ENCODE measurements at regions not wholly inside any gene's neighbourhood (a gene's known extent, or its start where the extent isn't known, plus 50 kb on each side); places are given as distances from the start of the nearest gene placed in this dataset.

DNA sequence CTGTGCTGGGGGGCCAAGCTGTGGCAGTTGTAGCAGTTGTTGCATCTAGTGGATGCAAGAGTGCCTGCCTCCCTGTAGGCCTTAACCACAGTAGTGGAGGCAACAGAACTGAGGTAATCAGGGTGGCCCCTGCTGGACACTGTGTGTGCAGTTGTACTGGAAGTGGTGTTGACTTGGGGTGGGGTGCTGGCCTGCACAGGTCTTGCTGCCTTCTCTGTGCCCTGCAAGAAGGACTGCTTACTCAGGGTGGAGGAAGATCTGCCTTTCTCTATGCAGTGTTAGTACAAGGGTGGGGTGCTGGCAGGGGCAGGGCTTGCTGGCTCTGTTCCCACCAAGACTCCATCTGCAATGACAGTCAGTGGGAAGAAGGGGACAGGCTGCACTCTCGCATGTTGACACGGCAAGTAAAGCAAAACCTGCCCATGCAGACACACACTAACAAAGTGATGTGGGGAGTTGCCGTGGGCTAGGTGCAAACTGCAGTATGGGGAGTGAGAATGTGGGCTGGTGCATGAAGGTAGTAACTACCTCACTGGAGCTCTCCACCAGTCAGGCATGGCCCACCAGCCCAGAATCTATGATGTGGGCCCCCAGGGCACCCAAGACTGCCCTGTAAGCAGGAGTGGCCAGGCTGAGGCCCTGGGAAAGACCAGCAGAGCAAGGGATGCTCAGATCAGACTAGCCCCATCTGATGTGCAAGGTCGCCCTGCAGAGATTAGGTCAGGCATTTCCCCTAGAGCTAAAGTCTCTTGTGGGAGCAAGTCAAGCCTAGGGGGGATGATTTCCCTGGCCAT lies 594.9 kb downstream of the TECRL start:
- TF ChIP-seq, protein P1, sequence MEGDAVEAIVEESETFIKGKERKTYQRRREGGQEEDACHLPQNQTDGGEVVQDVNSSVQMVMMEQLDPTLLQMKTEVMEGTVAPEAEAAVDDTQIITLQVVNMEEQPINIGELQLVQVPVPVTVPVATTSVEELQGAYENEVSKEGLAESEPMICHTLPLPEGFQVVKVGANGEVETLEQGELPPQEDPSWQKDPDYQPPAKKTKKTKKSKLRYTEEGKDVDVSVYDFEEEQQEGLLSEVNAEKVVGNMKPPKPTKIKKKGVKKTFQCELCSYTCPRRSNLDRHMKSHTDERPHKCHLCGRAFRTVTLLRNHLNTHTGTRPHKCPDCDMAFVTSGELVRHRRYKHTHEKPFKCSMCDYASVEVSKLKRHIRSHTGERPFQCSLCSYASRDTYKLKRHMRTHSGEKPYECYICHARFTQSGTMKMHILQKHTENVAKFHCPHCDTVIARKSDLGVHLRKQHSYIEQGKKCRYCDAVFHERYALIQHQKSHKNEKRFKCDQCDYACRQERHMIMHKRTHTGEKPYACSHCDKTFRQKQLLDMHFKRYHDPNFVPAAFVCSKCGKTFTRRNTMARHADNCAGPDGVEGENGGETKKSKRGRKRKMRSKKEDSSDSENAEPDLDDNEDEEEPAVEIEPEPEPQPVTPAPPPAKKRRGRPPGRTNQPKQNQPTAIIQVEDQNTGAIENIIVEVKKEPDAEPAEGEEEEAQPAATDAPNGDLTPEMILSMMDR (IDR thresholded peaks at IDR 0.05): no peak
- no peak for TF ChIP-seq EP300 (IDR thresholded peaks at IDR 0.05)
- TF ChIP-seq POLR2AphosphoS5 (IDR thresholded peaks at IDR 0.05): no peak
